Mesodermal cell (in vitro differentiated cells): ENCODE measurements at regions not wholly inside any gene's neighbourhood (a gene's known extent, or its start where the extent isn't known, plus 50 kb on each side); places are given as distances from the start of the nearest gene placed in this dataset.
"Not testable (repeated sequence)": the region's sequence is repeated elsewhere in the genome, so short reads cannot be mapped to it uniquely, and the experiment has no call there.

ENCODE experiments used
- H3K27ac ChIP-seq: 2 replicates; pipeline ENCODE4 v1.7.0; 2013; ENCODE audit warnings: mild to moderate bottlenecking, low read depth, low read length, moderate library complexity; ENCODE audit not compliant: severe bottlenecking
- H3K36me3 ChIP-seq: 2 replicates; pipeline ENCODE4 v1.7.1; 2013; ENCODE audit warnings: mild to moderate bottlenecking, low read length, moderate library complexity; ENCODE audit not compliant: control insufficient read depth, insufficient read depth
- H3K4me1 ChIP-seq: one replicate; pipeline ENCODE4 v1.7.1; 2013; ENCODE audit warnings: mild to moderate bottlenecking, low read length; ENCODE audit not compliant: insufficient read depth, control insufficient read depth, poor library complexity, severe bottlenecking
- H3K4me3 ChIP-seq: 2 replicates; pipeline ENCODE4 v1.7.0; 2013; ENCODE audit warnings: low read length, control low read depth, mild to moderate bottlenecking; ENCODE audit not compliant: insufficient read depth, poor library complexity, severe bottlenecking; ENCODE audit errors: extremely low read depth
- H3K9me3 ChIP-seq: 2 replicates; pipeline ENCODE4 v1.7.1; 2013; ENCODE audit warnings: mild to moderate bottlenecking, low read length, moderate library complexity; ENCODE audit not compliant: control insufficient read depth
- WGBS, 2 experiments: methylation state at CpG; one replicate each; pipeline ENCODE4 v1.1.5; 2013; ENCODE audit warnings: missing lambda C conversion rate in 2 of 2; ENCODE audit not compliant: insufficient coverage in 2 of 2; 5-methylcytosine and 5-hydroxymethylcytosine counted together

DNA sequence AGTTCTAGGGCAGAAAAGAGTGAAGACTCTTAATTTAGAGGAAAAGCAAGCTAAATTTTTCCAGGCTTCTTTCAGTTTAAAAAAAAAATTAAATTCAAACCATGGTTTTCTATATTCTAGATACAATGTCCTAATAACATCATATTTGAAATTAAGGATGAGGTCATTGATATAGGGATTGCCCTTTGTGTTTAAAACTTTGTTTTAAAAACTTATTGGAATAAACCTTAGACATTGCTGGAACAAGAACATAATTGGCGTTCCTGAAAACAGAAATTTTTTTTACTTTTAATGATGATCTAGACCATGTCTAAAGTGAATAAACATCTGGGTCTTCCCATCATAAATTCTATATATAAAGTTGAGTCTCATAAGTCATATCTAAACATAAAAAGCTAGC is 859.4 kb upstream of the CHORDC1 start:
- Histone ChIP-seq H3K9me3 (no peaks in the 10 kb centered on the region), H3K27ac (no peak overlapping the region), H3K36me3 (no peaks in the 10 kb centered on the region), H3K4me3 (no peak overlapping the region), H3K4me1 (no peaks in the 10 kb centered on the region)
- WGBS, 2 experiments = no CpG with 5 or more reads among the region's 1 CpG

DNA sequence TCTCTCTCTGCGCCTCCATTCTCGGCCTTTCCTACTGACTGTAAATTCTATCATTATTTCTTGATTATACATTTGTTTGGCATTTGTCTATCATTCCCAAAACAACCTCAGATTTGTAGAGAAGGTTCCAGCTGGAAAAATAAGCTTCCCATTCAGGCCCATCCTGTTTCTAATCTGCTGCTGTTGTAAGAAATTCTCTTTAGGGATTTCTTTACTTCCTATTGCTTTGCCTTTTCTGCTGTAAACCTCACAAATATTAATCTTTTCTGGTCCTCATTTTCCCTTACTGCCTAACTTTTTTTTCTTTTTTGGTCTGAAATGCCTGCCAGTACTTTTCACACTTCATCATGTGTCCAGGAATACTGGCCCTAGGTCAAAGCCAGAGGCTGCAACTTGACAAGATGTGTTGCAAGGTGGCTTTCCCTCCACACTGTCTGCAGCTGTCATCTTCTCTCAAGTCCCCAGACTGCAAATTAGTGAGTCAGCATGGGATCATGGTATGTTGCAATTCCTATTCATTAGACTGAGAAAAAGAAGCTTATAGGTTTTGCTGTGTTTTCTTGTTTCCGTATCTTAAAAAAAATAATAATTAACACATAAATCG is 858.7 kb upstream of the CHORDC1 start:
- no peaks in the 10 kb centered on the region for H3K36me3 ChIP-seq
- no peak overlapping the region for H3K4me3 ChIP-seq
- no peaks in the 10 kb centered on the region for H3K4me1 ChIP-seq
- no peak overlapping the region for H3K27ac ChIP-seq
- H3K9me3 ChIP-seq = no peaks in the 10 kb centered on the region
- WGBS, 2 experiments = no CpG with 5 or more reads among the region's 4 CpGs

DNA sequence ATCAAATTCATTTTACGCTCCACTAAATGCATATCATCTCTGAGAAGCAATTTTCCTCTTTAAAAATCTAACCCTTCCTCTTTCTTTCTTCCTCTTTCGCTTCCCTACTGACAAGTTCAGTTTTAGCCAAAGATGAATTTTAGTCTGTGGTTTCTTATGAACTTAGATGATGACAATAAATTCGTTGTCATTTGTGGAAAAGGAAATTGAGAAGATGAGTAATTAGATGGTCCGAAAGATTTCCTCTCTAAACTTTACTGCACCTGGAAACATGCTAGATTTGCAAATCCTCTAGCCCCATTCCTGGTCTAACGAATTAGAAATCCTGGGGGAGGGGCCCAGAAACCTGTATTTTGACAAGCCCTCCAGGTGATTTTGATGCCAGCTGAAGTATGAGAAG is 855.4 kb upstream of the CHORDC1 start:
- Histone ChIP-seq H3K9me3 (no peaks in the 10 kb centered on the region), H3K4me1 (no peaks in the 10 kb centered on the region), H3K4me3 (no peak overlapping the region), H3K27ac (no peak overlapping the region), H3K36me3 (no peaks in the 10 kb centered on the region)
- 57 to 80% methylated on average over 1 to 2 of the region's 5 CpGs for WGBS, 2 experiments

DNA sequence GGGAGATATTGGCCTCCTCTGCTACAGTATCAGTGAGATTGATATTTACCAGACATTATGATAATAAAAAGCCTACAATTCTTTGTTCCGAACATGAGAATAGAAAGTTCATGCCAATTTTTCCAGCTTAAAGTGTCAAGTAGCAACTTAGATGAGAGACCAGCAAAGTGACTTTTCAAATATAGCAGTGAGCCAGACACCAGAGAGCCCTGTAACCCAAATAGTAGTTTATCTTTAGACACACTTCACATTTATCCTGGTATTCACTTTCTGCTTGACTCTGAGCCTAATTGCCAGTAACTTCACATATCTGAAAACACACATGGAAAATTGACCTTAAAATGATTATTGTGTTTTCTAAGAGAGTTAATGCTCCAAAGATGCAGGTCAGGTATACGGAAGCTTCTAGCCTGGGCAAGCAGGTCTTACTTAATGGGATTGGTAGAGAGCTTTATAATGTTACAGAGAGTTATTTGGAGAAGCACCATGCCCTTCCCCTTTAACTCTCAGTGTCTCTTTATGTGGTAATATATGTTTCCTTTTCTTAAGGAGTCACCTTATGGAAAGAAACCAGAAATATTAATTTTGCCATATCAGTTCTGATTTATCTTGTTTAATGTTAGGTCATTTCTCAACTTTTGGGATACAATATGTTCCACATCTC is 852.3 kb upstream of the CHORDC1 start:
- Histone ChIP-seq H3K36me3 (no peaks in the 10 kb centered on the region), H3K4me3 (no peak overlapping the region), H3K4me1 (no peaks in the 10 kb centered on the region), H3K9me3 (no peaks in the 10 kb centered on the region), H3K27ac (no peak overlapping the region)
- 100% methylated on average over 1 of the region's 2 CpGs; no CpG with 5 or more reads in 1 of the 2 experiments for WGBS, 2 experiments

DNA sequence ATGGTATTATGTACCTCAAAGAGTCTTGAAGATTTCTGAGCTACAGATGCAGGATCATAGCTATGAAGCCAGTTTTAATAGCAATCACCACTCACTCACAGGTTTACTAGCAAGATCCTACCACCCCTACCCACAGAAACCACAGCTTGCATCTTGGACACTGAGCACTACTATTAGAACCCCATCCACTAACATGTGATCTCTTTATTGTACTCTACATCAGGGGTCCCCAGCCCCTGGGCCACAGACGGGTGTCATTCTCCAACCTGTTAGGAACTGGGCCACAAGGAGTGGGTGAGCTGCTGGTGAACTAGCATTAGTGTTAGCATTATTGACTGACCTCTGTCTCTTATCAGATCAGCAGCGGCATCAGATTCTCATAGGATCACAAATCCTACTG is 844.8 kb upstream of the CHORDC1 start:
- Histone ChIP-seq H3K36me3 (no peaks in the 10 kb centered on the region), H3K4me1 (no peaks in the 10 kb centered on the region), H3K9me3 (no peaks in the 10 kb centered on the region), H3K27ac (no peak overlapping the region), H3K4me3 (no peak overlapping the region)
- WGBS, 2 experiments = 80 to 92% methylated on average over 1 to 2 of the region's 2 CpGs

DNA sequence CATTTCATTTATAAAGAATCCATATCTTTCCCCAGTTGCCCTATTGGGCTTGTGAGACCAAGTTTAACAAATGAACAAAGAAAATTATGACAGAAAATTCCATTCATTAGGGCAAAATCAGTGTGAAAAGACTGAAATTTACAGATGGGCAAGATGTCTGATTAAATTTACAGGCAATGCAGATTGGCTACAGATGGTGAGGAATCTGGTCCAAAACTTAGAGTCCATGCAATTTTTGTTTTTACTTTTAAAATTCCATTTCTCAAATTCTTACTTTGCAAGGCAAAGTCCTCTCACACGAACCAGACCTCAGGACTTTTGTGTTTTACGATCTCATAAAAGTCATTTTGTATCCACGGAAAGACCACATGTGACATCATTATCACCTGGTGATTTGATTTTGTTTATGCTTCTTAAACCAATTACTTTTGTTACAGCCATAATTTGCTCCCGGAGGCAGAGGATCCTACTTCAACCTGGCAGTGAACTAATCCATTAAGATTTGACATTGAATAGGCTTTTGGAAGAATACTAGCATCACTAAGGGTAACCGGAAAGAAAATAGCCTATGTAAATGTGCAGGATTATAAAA is 843.7 kb upstream of the CHORDC1 start:
- H3K27ac ChIP-seq = no peak overlapping the region
- no peaks in the 10 kb centered on the region for H3K9me3 ChIP-seq
- no peak overlapping the region for H3K4me3 ChIP-seq
- no peaks in the 10 kb centered on the region for H3K36me3 ChIP-seq
- H3K4me1 ChIP-seq = no peaks in the 10 kb centered on the region
- WGBS, 2 experiments = 89 to 94% methylated on average over 1 to 3 of the region's 5 CpGs

DNA sequence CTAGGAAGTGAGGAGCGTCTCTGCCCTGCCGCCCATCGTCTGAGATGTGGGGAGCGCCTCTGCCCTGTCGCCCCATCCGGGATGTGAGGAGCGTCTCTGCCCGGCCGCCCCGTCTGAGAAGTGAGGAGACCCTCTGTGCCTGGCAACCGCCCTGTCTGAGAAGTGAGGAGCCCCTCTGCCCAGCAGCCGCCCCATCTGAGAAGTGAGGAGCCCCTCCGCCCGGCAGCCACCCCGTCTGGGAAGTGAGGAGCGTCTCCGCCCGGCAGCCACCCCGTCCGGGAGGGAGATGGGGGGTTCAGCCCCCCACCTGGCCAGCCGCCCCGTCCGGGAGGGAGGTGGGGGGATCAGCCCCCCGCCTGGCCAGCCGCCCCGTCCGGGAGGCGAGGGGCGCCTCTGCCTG is 840.5 kb upstream of the CHORDC1 start:
- H3K4me1 ChIP-seq, H3K36me3 ChIP-seq, H3K27ac ChIP-seq, H3K9me3 ChIP-seq, H3K4me3 ChIP-seq: not testable (repeated sequence)
- WGBS, 2 experiments = 80 to 95% methylated on average over 1 to 5 of the region's 29 CpGs

DNA sequence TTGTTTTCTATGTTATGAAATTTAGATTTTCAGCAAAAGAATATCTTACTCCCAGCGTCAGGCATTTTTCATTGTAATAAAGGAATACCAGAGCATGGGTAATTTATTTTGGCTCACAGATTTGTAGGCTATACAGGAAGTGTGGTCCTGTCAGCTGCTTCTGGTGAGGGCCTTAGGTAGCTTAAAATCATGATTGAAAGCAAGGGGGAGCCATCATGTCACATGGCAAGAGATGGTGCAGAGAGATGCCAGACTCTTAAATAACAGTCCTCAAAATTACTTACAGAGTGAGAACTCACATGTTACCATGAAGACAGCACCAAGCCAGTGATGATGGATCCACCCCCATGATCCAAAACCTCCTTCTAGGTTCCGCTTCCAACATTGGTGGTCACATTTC is 825.0 kb upstream of the CHORDC1 start:
- Histone ChIP-seq H3K36me3 (no peaks in the 10 kb centered on the region), H3K27ac (no peak overlapping the region), H3K4me1 (no peaks in the 10 kb centered on the region), H3K9me3 (no peaks in the 10 kb centered on the region), H3K4me3 (no peak overlapping the region)
- WGBS, 2 experiments = no CpG with 5 or more reads among the region's 2 CpGs

DNA sequence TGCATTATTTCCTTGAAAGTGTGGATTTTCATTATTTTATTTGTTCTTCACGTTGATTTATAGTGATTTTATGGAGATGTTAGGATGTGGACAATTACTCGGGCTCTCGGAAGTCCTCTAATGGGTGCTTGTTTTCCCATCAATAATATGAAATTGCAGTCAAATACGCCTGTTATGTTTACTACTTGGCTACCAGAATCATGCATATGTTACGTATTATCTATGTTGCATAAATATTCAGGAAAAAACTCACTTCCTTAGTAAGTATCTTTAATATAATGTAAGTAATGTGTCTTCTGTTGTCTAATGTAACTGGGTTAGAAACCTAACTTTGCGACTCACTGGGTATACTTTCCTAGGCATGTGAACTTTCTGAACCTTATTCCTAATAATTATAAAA is 823.4 kb upstream of the CHORDC1 start:
- no peak overlapping the region for H3K4me3 ChIP-seq

DNA sequence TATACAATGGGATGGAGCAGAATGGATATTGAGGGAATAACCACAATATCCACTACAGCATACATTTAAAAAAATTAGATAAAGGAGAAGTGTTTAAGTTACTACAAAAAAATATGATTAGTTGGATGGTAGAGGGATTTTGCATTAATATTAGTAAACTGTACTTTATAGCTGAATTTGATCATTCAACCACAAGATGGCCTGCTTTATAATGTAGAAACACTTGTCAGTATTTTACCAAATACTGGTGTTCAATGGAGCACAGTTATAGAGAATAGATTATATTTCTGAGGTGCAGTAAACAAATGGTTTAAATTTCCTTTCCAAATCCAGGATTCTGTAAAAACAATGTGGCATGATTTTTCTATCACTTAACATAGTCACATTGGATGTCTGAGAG is 818.8 kb upstream of the CHORDC1 start:
- Histone ChIP-seq H3K27ac (no peak overlapping the region), H3K36me3 (no peaks in the 10 kb centered on the region), H3K4me1 (no peaks in the 10 kb centered on the region), H3K9me3 (no peaks in the 10 kb centered on the region), H3K4me3 (no peak overlapping the region)

More for the DNA sequence above, 823.4 kb upstream of the CHORDC1 start:
- Histone ChIP-seq H3K9me3 (no peaks in the 10 kb centered on the region), H3K4me1 (no peaks in the 10 kb centered on the region), H3K36me3 (no peaks in the 10 kb centered on the region), H3K27ac (no peak overlapping the region)
- WGBS, 2 experiments = 93% methylated on average over 3 of the region's 6 CpGs; no CpG with 5 or more reads in 1 of the 2 experiments

DNA sequence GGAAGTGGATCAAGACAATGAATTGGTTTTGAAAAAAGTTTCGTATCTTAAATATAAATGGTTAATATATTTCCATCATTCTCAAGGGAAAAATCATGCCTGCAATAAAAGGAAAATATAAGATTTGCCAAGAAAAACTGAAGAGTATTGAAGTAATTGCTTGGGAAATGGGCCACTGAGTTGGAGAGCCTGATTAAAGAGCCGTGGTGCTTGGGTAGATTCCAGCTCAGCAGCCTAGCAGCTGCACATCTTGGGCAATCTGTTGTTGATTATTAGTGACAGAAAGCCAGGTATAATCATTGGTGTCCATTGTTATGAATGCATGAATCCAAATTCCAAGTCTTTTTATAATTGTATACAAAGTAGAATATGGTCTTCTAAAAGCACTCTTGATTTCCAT is 800.9 kb upstream of the CHORDC1 start:
- no peak overlapping the region for H3K4me3 ChIP-seq

More for the DNA sequence above, 800.9 kb upstream of the CHORDC1 start:
- WGBS, 2 experiments = 80% methylated on average over 1 of the region's 2 CpGs; no CpG with 5 or more reads in 1 of the 2 experiments
- H3K36me3 ChIP-seq = no peaks in the 10 kb centered on the region
- H3K9me3 ChIP-seq = no peaks in the 10 kb centered on the region
- no peaks in the 10 kb centered on the region for H3K4me1 ChIP-seq
- H3K27ac ChIP-seq = no peak overlapping the region
